CD4-positive, alpha-beta T cell treated with Interleukin-15 for 4 hours (primary cell): ENCODE measurements at regions not wholly inside any gene's neighbourhood (a gene's known extent, or its start where the extent isn't known, plus 50 kb on each side); places are given as distances from the start of the nearest gene placed in this dataset.

Experiments
- DNase-seq: peaks from one replicate; pipeline ENCODE4 v3.0.0-alpha.2; 2020; ENCODE audit warnings: low spot score

GRCh38 chr10:130230036-130230435 is 93.8 kb downstream of the GLRX3 start:
- no peak for DNase-seq

GRCh38 chr10:130230611-130231010 is 94.4 kb downstream of the GLRX3 start:
- DNase-seq: no peak

GRCh38 chr10:130231251-130231741 is 95.1 kb downstream of the GLRX3 start:
- no peak for DNase-seq

GRCh38 chr10:130232166-130233034 is 96.2 kb downstream of the GLRX3 start:
- no peak for DNase-seq

- no peak for DNase-seq
These were observed 96.8 kb downstream of the GLRX3 start for GRCh38 chr10:130233035-130233360.

- no peak for DNase-seq
These were observed 97.2 kb downstream of the GLRX3 start for GRCh38 chr10:130233426-130233825.

GRCh38 chr10:130234171-130234965 is 98.2 kb downstream of the GLRX3 start:
- no peak for DNase-seq

- no peak for DNase-seq
These were observed 100.5 kb downstream of the GLRX3 start for GRCh38 chr10:130236711-130237110.

GRCh38 chr10:130240409-130240808 is 104.2 kb downstream of the GLRX3 start:
- DNase-seq: no peak

GRCh38 chr10:130242513-130242912 is 106.3 kb downstream of the GLRX3 start:
- DNase-seq: no peak

GRCh38 chr10:130243015-130243414 is 106.8 kb downstream of the GLRX3 start:
- DNase-seq: no peak

- DNase-seq: no peak
These were observed 108.1 kb downstream of the GLRX3 start for GRCh38 chr10:130244031-130244927.

- no peak for DNase-seq
These were observed 108.8 kb downstream of the GLRX3 start for GRCh38 chr10:130244928-130245495.

GRCh38 chr10:130246113-130246512 is 109.9 kb downstream of the GLRX3 start:
- DNase-seq: no peak

- DNase-seq: no peak
These were observed 113.9 kb downstream of the GLRX3 start for GRCh38 chr10:130250127-130250526.

GRCh38 chr10:130251766-130252165 is 115.6 kb downstream of the GLRX3 start:
- no peak for DNase-seq

GRCh38 chr10:130254243-130254642 is 118.1 kb downstream of the GLRX3 start:
- no peak for DNase-seq

GRCh38 chr10:130254662-130255061 is 118.5 kb downstream of the GLRX3 start:
- no peak for DNase-seq

- DNase-seq: no peak
These were observed 119.6 kb downstream of the GLRX3 start for GRCh38 chr10:130255777-130256176.

- DNase-seq: no peak
These were observed 121.7 kb downstream of the GLRX3 start for GRCh38 chr10:130257897-130258296.

- DNase-seq: no peak
These were observed 123.2 kb downstream of the GLRX3 start for GRCh38 chr10:130259380-130259779.

GRCh38 chr10:130261306-130261705 is 125.1 kb downstream of the GLRX3 start:
- DNase-seq: no peak
